HG03457 (cell line): ENCODE measurements at regions not wholly inside any gene's neighbourhood (a gene's known extent, or its start where the extent isn't known, plus 50 kb on each side); places are given as distances from the start of the nearest gene placed in this dataset.

Experiments used
- ATAC-seq: cut with Tn5 transposase; IDR thresholded peaks from one replicate; pipeline ENCODE4 v1.9.1; 2021; ENCODE audit warnings: moderate number of reproducible peaks; ENCODE audit not compliant: unreplicated experiment

DNA sequence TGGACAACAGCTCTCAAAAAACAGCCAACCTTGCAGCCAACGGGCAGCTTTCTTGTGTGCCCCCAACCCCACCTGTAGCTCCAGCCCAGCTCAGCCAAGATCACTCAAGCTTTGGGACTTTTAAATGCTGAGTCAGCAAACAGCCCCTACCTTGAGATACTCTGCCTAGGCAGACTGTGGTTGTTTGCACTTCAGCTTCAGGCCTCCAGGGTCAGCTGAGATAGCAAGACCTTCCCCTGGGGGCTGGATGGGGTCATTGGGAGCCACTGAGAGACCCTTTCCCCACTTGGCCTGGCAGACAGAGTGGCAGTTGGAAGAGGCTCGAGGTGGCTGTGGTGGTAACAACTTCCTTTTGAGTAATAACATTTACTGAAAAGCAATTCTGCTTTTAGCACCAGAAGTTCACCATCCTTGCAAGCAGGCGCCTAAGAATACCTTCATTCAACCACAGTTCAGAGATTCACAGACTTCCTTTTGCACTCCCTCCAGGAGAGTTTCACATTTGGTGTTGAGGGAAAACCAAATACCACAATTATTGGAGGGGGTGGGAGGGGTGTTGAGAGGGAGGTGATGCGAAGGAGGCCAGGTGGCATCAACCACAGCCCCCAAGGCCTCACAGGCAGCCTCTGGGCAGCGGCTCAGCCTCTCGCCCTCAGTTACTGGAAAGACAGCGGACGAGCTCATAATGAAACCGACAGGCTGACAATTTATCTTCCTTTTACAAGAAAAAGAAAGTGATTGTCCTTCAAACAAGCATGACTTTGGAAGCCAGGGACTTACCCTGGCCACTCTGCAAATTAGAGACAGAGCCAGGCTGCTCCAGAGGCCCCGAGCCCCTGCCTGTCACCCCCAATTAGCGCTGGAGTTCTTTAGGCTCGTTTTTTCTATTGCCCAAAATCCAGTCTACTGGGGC lies 148.1 kb downstream of the CEBPB start:
- peak; percentile 57 for ATAC-seq

DNA sequence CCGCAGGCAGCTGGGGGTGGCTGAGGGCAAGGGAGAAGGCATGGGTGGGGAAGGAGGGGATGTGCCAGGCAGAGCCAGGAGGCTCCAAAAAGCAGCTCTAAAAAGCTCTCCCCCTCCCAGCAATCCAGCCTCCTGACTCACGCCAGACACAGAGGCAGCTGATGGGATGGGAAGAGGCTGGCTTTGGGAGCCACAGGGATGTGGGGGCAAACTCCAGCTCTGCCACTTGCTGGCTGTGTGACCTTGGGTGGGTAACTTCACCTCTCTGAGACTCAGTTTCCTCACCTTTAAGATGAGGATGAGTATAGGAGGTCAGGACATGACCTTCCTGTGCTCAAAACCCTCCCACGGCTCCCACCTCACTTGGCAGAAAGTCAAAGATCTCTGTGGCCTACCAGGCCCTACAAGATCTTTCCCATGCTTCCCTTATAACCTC lies 148.9 kb downstream of the CEBPB start:
- ATAC-seq, result no peak

DNA sequence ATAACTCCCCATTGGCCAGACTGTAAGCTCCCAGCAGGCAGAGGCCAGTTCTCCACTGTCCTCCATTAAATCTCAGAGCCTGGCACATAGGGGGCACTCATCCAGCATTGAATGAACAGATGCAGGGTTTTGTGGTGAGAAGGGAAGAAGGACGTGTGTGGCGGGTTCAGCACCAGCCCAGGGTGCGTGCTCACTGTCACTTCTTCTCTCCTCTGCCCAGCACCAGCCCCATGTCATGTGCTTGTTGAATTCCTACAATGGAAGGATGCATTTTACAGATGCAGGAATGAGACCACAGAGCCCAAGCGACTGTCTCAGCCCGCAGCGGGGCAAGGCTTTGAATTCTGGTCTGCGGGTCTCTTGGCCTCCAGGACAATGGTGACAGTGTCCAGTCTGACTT lies 149.9 kb downstream of the CEBPB start:
- no peak for ATAC-seq

DNA sequence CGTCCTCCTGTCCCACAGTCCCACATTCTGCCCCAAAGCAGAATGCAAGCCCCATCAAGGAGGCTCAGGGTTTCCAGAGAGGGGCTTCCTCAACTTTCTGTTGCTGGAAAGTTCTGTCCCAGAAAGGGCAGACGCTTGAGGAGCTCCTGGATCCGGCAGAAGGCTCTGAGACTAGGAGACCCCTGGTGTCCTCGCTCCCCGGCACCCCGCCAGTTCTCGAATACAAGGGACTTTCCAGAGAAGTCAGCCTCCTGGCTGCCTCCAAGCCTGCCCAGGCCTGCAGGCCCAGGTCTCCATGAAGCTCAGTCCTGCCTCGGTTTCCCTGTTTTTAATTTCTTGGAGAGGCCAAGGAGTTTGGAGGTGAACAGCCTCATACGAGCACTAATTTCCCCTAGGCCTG lies 150.4 kb downstream of the CEBPB start:
- no peak for ATAC-seq

DNA sequence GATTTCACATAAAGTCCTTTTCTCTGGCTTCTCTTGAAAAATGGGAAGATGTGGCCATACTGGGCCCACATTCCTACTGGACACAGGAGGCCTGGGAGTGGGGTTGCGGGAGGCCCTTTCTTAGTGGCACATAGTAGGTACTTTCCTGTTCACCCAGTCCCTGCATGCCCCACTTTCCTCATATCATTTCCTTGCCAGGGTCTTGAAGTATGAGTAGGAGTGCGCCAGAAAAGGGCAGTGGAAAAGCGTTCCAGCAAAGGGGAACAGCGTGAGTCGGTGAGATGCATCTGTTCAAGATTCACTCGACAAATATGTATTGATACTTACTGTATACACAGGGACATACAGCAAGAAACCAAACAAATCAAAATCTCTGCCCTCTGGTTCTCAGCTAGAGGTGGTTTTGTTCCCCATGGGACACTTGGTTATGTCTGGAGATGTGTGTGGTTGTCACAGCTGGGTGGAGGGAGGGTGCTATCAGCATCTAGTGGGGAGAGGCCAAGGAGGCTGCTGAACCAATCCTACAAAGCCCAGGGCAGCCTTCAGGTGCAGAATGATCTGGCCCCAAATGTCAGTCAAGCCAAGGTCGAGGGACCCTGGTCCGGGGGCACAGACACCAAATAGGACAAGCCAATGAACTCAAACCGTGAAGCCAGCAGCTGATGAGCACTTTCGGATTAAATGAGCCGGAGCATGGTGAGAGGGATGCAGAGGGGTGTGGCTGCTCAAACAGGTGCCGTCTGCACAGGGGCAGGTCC lies 151.4 kb downstream of the CEBPB start:
- ATAC-seq, result no peak

DNA sequence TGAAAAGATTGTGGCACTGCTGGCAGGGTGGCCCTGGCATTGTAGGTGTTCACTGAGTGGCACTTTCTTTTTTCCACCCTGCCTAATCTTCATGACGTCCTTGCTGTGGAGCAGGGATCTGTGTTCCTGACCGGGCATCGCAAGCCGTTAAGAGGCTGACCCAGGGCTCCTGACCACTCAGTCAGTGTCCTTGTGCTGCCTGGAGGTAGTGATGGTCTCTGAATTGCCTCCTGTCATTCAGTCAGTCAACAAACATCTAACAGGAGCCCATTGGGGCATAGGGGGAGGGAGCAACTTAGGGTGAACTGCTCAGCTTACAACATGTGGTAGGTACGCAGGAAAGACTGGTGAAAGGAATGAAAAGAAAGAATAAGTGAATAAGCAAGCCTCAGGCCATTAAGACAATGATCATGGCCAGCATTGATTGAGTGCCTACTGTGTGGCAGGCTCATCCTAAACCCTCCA lies 152.0 kb downstream of the CEBPB start:
- no peak for ATAC-seq

DNA sequence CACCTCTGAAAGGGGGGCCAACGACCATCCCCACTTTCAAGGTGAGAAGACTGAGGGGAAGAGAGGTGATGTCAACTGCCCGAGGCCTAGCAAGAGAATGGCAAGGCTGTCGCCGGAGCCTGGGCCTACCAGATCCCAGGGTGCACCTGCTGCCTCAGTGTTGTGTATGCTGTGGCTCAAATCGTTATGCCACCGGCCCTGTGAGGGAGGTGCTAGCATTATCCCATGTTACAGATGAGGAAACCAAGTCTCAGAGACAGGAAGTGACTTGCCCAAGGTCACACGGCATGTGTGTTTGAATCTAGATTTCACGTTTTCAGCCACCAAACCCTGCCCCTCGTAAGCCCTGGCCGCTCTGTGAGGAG lies 152.5 kb downstream of the CEBPB start:
- ATAC-seq, result no peak

DNA sequence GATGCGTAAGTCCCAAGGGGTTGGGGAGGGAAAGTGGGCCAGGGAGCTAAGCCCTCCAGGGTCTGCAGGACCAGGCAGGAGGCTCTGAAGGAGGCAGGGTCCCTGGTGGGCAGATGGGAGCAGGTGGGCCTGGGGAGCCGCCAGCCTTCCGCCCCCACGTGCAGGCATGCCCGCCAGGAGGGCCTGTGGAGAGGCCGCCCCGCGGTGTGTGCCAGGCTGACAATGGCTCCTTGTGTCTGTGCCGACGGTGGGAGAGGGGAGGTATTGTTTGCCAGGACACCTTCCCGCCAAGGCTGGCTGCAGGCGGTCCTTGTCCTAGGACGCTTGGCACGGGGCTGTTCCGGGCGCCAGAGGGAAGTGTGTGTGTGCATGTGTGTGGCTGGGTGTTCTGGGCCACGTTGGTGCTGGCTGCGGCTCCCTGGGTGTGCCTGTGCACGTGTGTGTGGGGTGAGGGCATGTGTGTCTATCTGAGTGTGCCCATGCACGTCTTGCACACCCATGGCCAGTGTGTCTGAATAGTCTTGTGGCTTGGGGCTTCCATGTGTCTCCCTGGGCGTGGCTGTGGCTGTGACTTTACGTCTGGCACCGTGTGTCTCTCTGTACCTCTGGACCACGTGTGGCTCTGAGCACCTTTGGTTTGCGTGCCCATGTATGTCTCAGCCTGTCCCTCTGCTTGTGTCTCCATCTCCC lies 153.0 kb downstream of the CEBPB start:
- no peak for ATAC-seq

DNA sequence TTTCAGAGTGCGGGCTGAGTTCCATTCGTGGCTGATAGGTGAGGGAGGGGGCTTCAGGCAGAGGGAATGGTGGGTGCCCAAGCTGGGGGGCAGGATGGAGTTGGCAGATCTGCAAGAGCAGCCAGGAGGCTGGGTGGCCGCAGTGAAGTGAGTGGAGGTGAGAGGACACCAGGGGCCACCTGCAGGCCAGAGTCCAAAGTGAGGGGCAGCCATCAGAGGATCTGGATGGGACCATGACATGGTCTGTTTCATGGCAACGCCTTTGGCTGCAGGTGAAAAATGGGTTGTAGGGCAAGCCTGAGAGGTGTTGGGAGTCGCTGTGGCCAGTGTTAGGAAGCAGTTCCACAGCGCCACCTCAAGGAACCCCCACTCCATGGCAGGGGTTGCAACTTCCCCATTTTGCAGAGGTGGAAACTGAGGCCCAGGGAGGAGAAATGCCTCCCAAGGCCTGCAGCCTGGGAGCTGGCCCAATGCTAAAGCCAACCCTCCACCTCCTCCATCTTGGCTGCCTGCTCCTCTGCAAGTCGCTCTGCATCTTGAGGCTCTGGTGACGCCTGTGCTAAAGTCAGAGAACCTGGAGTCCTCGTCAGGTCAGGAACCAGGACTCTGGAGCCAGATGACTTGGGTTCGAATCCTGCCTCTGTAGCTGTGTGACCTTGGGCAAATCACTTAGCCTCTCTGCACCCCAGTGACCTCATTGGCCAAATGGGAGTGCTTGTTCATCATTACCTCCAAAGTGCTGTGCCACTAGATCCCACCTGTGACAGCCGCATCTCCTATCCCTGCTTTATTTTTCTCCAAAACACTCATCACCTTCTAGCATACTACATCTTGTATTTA lies 153.8 kb downstream of the CEBPB start:
- no peak for ATAC-seq

DNA sequence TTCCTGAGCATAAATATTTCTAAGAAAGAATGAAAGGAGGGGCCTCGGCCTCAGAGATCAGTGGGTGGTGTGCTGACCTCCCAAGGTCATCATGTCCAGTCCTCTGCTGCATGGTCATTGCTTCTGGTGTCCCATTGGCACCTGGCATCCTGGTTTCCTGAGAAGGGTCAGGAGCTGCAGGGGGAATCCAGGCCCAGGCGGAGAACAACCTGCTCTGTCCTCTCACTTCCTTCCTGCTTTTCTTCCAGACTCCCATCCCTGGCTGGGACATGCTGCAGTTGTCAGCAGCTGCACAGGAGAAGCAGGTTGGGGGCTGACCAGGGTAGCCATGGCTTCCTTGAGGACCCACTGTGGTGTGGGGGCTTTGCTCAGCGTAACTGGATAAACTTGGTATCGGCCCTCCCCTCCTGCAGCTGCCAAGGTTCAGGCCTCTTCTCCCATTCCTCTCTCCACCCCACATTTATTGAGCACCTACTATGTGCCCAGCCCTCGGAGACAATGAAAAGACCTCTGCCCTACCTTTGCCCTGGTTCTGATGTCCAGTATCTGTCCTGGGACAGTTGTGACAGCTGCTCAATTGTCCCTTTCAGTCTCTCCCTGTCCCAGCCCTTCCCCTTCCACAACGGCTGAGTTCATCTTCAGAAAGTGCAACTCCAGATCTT lies 155.2 kb downstream of the CEBPB start:
- ATAC-seq, result no peak

DNA sequence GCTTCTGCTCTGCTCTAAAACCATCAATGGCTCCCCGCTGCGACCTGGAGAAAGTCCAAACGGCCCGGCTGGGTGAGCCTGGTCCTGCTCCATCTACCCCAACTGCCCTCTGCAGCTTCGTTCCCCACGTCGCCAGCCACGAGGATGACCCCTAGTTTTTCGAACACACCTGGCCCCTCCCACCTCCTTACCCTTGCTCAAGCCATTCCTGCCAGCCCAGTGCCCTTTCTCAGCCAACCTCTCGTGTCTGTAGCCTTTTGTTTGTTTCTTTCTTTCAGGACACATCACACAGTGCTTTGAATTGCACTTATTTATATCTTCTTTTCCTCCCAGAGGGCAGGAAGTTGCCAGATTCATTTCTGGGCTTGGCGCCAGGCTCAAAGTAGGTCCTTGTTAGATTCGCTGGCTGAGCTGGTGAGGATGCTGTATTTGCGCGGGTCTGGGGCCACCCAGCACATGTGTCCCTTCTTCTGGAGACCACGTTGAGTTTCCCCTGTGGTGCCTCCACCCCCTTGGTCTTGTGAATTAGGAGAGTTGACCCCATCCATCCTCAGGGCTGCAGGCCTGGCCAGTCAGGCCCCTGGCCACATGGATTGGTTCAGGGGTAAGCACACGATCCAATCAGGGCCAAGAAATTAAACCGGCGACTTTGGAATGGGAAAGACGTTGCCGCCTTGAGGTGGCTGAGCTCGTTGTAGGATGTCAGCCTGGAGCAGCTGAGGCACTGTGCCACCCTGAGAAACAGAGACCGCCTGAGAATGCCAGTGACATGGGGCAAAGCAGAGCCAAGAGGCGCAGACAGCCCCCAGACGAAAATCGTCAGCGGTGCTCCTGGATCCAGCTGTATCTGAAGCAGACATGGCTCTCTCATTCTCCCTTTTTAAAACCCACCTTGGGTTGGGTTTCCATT lies 156.0 kb downstream of the CEBPB start:
- no peak for ATAC-seq

DNA sequence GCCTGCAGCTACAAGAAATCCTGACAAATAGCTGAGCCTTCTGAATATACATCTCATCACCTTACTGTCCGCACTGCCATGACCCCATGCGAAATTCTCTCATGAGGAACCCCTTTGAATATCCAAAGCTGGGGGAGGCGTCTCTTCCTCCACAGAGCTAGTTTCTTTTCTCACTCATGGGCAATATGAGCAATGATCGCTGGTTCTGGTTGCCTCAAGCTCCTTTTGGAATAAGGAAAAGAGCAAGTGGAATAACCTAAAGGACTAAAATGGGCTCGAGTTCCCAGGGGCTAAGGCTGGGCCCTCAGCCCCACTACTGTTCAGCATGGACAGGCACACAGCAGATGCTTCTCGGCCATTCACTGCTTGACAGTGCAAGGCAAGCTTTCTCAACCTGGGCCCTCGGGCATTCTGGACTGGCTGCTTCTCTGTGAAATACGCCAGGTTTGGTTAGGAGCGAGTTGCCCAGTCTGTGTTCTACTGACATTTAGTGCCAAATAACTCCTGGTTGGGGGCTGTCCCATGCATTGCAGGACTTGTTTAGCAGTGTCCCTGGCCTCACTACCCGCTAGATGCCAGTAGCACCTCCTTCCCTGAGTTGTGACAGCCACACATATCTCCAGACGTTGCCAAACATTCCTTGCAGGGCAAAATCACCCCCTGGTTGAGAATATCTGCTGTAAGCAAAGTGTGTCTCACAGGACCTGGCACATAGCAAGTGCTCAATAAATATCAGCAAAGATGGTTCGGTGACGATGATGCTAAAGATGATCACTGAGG lies 156.8 kb downstream of the CEBPB start:
- no peak for ATAC-seq

DNA sequence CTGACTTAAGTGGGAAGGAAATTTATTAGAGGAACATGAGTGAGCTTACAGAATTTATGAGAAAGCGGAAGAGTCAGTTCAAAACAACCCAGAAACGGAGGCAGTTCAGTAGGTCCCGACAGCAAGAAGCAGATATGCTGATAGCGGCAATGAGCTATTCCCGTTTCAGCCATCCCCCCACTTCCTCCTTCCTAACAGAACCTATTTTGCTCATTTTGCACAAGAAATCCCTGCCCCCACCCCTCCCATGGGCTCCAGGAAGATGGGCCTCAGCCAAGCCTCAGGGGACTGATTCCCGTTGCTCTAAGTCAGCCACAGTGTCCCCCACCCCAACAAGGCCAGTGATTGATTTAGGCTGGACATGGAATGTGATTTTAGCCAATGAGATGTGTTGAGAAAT lies 157.5 kb downstream of the CEBPB start:
- no peak for ATAC-seq

DNA sequence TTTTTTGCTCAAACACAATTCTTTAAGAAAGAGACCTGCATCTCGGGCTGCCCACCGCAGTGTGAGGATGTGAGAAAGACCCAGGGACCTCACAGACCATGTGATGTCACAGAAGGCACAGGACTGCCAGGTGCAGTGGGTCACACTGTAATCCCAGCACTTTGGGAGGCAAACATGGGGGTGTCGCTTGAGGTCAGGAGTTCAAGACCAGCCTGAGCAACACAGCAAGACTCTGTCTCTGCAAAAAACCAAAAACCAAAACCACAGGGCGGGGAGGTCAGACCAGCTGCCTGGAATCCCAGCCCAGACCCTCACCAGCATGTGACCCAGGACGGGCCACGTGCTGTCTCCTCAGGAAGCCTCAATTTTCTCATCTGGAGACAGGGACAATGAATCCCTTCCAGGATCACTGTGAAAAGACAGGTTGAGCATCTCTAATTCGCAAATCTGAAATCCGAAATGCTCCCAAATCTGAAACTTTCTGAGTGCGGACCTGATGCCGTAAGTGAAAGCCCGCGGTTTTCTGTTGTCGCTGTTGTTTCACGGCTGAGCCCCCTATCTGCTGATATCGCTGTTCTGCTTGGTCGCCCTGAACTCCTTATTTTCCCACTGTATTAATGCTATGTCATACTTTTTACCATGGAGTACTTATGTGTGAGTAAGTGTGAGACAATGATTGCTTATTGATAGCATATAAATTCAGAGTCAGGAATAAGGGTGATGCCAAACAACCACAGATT lies 159.5 kb upstream of the PTPN1 start:
- no peak for ATAC-seq

DNA sequence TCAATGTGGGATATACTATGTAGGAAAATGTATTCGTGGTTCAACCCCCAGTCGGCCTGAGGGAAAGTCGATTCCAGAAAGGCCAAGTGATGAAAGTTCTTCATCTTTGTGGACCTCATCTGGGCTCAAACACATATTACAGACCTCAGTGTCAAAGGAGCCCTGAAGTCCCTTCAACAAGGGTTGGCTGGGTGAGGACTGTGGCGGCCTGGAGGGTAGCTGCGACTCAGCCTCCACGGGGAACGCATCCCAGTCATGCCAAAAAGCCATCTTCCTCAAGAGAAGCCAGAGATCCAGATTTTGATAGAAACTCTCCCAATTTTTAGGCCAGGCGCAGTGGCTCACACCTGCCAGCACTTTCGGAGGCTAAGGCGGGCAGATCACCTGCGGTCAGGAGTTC lies 158.6 kb upstream of the PTPN1 start:
- no peak for ATAC-seq

DNA sequence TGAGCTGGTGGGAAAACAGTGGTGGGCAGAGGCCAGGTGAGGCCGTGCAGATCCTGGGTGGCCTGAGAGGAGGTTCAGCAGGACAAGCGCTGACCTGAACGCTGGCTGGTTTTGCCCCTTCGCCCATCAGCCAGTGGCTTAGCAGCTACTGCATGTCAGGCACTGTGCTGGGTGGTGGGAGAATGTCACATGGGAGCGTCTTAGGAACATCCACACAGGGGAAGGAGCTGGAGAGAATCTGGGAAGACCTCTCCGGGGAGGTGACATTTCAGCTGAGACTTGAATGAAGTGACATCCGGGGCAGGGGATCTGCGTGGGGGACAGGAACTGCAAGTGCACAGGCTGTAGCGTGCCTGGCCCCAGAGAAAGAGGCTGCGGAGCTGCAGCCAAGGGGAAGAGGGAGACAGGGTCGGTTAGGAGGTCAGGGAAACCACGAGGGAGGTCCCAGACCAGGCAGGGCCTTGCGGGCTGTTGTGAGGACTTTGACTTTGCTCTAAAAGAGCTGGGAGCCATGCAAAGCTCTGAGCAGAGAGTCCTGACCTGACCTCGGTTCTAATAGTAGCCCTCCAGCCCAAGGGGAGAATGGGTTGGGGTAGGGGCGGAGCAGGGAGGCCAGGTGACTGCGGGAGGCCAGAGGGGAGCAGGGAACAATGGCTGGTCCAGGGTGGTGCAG lies 156.8 kb upstream of the PTPN1 start:
- no peak for ATAC-seq
